ENCODE measurements at regions not wholly inside any gene's neighbourhood (a gene's known extent, or its start where the extent isn't known, plus 50 kb on each side); places are given as distances from the start of the nearest gene placed in this dataset.

- peaks cover 47% of the 10 kb centered on the region for H3K27me3 Mint-ChIP-seq
- H3K27ac Mint-ChIP-seq: no peak overlapping the region
- H3K36me3 Mint-ChIP-seq (ENCODE audit: low read depth): no peaks in the 10 kb centered on the region
- no peak overlapping the region for H3K4me3 Mint-ChIP-seq
- no peaks in the 10 kb centered on the region for H3K9me3 Mint-ChIP-seq
- peaks cover 3% of the 10 kb centered on the region for H3K4me1 Mint-ChIP-seq (ENCODE audit: low read depth)
Measured at GRCh38 chr12:13277293-13277692, 80.8 kb downstream of the EMP1 start.

GRCh38 chr12:13275241-13276085 lies 78.9 kb downstream of the EMP1 start:
- Mint-ChIP-seq H3K4me3 (no peak overlapping the region), H3K27me3 (peaks cover 49% of the 10 kb centered on the region), H3K27ac (no peak overlapping the region), H3K9me3 (no peaks in the 10 kb centered on the region), H3K4me1 (ENCODE audit: low read depth) (peaks cover 3% of the 10 kb centered on the region), H3K36me3 (ENCODE audit: low read depth) (no peaks in the 10 kb centered on the region)

- Mint-ChIP-seq H3K4me1 (ENCODE audit: low read depth) (peaks cover 3% of the 10 kb centered on the region), H3K27me3 (peaks cover 49% of the 10 kb centered on the region), H3K36me3 (ENCODE audit: low read depth) (no peaks in the 10 kb centered on the region), H3K4me3 (no peak overlapping the region), H3K27ac (no peak overlapping the region), H3K9me3 (no peaks in the 10 kb centered on the region)
Measured at GRCh38 chr12:13273850-13274249, 77.3 kb downstream of the EMP1 start.

GRCh38 chr12:13273097-13273496 lies 76.6 kb downstream of the EMP1 start:
- Mint-ChIP-seq H3K4me1 (ENCODE audit: low read depth) (peaks cover 2% of the 10 kb centered on the region), H3K27me3 (peaks cover 47% of the 10 kb centered on the region), H3K36me3 (ENCODE audit: low read depth) (no peaks in the 10 kb centered on the region), H3K4me3 (no peak overlapping the region), H3K27ac (no peak overlapping the region), H3K9me3 (no peaks in the 10 kb centered on the region)

GRCh38 chr12:13270817-13271216 lies 74.3 kb downstream of the EMP1 start:
- H3K9me3 Mint-ChIP-seq: no peaks in the 10 kb centered on the region
- H3K27ac Mint-ChIP-seq: no peak overlapping the region
- no peaks in the 10 kb centered on the region for H3K4me1 Mint-ChIP-seq (ENCODE audit: low read depth)

More at GRCh38 chr12:13270817-13271216, 74.3 kb downstream of the EMP1 start:
- no peaks in the 10 kb centered on the region for H3K36me3 Mint-ChIP-seq (ENCODE audit: low read depth)
- H3K27me3 Mint-ChIP-seq: peaks cover 25% of the 10 kb centered on the region
- no peak overlapping the region for H3K4me3 Mint-ChIP-seq
